GM19193 (cell line): ENCODE measurements at regions not wholly inside any gene's neighbourhood (a gene's known extent, or its start where the extent isn't known, plus 50 kb on each side); places are given as distances from the start of the nearest gene placed in this dataset.

Experiments used
- POLR2A ChIP-seq: IDR thresholded peaks from 4 replicates; pipeline ENCODE4 v1.6.1; 2011; ENCODE audit not compliant: insufficient read depth, insufficient read length; ENCODE audit errors: extremely low read depth

DNA sequence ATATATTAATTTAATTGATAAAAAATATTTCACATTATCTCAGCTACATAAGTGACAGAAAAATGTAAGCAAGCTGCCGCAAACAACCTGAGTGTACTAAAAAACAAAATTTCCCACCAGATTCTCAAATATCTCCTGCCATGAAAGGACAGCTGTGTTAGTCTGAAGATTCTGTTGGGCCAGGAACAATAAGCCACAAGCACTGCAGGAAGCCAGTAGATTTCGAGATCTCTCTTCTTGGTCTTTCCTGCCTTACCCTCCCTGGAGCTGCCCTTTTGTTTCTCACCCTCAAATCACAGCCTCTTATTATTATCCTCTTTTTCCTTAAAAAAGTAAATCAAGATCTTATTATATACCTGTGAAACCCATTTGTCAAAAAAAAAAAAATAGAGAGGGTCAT is 165.6 kb downstream of the EFNB2 start:
- TF ChIP-seq POLR2A: no peak

DNA sequence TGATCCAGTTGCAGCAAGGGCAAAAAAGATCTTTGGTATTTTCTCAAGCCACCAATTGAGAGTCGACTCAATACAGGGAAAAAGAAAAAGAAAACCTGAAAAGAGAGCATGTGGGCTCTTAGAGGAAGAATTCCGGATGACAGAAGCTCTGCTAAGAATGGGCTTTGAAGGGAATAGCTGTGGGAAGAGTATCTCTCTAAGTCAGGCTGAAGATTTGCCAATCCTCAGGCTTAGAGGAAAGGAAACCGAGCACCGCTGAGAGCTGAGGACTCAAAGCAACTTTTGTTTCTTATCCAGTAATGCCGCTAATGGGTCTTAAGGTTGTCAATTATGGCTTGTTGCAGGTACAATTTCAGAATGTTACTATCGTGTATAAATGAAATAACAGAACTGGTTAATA is 166.4 kb downstream of the EFNB2 start:
- no peak for TF ChIP-seq POLR2A

DNA sequence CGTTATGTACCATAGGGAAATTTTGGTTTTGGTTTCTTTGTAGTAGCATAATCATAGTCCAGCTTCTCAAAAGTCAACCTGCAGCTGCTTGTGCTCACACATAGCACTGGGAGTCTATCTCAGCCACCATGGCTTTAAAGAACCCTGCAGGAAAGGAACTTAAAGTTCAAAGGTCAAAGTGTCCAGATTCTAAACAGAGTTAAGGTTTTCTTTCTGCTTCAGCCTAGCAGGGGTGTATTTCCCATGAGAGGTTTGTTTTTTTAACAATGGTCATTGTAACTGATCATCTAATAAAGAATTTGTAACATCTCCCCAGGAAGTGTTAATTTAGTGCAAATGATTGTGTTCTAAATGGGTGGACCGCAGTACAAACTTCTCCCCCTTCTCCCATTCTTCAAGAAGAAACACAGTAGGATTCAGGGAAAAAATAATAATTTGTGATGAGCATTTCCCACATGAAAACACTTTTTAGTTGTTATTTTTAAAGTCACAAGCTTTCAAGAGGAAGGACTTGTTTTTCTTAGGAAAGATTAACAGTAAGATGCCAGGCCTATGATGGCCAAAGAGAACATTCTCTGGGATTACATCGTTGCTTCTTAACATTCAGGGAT is 168.0 kb downstream of the EFNB2 start:
- TF ChIP-seq POLR2A: no peak

DNA sequence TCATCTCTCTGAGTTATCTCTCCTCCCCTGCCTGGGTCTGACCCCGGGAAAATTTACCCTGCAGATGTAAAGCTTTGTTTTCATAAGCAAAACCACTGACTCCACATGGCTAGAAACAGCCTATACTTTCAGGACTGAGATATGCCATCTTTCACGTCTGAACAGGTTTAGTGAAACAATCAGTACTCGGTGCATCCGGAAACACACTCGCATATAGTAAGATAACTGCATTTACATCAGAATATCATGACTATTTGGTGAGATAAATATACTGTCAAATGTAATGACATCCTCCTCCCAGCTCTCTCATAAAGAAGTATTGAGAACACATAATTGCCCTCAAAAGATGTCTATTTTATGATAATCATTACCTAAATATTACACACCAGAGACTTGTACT is 172.8 kb downstream of the EFNB2 start:
- no peak for TF ChIP-seq POLR2A

DNA sequence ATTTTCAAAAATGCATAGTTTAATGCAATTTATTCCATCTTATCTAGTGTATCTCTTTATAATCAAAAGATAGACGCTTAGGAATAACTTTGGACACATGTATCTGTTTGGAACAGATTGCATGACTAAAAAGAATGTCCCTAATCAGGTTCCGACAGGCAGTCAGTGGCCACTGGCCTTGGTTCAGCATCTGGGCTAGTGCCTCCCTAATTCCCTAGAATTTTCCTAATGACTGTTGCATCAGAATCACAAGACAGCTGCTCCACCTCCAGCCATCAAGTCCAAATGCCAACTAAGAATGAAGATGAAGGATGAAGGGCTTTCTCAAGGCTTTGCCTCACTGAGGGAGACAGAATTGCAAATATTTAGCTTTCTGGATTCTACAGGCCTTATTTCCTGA is 173.8 kb downstream of the EFNB2 start:
- no peak for TF ChIP-seq POLR2A

DNA sequence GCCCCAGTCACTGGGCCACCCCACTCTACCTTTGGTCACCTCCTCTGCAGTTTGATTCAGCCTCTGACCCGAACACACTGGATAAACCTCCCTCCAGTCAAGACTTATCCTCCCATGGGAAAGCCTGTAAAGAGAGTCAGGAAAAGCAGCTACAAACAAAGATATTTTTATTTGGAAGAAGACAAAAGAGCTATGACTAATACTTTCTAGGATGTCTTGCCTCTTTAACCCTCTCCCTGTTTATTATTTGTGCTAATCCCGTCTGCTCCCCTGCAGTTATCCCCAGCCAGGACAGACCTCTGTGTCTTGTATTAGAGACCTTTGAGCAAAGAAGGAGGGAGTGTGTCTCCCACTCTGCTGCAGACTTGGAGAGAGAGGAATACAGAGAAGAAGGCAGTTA is 178.3 kb downstream of the EFNB2 start:
- no peak for TF ChIP-seq POLR2A

DNA sequence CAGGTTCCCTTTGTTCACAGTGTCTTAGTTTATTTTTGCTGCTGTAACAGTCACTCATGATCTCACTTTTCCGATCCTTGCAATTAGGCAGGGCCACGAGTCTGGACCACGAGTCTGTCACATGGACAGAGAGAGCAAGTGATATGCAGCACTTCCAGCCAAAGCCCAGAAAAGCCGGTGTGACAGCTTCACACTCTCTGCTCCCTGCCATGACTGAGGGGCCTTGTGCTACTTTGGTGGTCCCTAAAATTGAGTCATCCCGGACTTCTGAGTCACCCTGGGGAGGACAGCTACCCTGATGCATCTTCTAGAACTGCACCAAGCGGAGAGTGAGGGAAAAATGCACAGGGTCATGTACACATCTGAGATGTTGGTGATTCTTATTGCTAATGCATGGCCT is 179.6 kb downstream of the EFNB2 start:
- no peak for TF ChIP-seq POLR2A

DNA sequence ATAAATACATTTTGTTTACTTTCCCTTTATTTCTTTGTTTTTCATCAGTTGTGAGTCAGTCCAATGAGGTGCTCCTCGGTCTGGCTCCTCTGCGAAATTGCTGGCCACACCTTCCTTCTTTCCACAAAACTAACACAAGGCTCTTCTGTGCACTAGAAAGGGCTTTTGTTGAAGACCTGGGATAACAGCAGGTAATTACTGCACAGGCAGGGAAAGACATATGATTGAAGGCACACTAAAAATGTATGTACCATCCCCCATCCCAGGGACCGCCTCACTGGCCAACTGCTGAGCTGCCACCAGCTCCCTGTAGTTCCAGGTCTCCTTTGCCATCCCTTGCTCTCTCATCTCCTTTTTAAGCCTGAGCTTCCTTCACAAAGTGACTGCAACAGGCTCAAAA is 180.5 kb downstream of the EFNB2 start:
- no peak for TF ChIP-seq POLR2A

DNA sequence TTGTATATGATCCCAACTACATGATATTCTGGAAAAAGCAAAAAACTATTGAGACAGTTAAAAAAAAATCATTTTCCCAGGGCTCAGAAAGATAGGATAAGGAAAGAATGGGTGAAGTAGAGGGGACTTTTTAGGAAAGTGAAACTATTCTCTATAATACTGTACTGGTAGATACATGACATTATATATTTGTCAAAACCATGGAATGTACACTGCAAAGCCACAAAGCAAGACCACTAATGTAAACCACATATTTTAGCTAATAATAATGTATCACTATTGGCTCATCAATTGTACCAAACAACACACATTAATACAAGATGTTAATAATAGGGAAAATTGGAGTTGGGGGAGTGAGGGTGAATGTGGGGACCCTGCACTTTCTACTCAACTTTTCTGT is 182.6 kb downstream of the EFNB2 start:
- no peak for TF ChIP-seq POLR2A

DNA sequence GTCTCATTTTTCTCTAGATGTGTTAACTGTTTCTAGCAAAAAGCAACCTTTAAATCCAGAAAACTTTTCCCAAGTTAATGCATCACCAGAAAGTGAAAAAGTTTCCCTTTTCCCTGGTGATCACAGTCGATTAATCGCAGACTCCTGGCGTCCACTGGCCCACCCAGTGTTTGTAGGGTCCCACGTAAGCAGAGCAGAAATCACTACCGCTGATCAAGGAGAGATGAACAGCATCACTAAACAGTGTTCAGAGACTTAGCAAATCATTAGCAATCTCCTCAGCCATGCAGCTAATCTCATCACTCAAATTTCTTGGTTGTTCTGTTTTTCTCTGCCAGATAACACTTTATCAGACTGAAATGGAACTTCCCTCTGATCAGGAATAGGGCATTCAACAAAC is 184.2 kb downstream of the EFNB2 start:
- no peak for TF ChIP-seq POLR2A

DNA sequence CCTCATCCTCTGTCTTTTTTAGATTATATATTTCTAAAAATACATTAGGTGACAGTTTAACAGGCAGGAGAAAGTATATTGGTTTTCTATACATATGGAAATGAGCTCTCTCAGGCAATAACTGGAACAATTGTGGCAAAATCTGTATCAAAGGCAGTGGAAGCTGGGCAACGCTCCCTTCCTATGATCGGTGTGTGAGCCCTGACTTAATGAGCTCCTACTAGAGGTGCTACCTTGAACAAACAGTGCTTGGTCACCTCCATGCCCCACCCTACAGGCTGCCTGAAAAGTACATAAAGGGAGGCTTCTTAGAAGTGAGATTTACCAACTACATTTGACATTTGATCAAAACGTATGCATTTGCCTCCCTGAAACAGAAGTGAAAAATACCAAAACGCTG is 185.3 kb downstream of the EFNB2 start:
- TF ChIP-seq POLR2A: no peak

DNA sequence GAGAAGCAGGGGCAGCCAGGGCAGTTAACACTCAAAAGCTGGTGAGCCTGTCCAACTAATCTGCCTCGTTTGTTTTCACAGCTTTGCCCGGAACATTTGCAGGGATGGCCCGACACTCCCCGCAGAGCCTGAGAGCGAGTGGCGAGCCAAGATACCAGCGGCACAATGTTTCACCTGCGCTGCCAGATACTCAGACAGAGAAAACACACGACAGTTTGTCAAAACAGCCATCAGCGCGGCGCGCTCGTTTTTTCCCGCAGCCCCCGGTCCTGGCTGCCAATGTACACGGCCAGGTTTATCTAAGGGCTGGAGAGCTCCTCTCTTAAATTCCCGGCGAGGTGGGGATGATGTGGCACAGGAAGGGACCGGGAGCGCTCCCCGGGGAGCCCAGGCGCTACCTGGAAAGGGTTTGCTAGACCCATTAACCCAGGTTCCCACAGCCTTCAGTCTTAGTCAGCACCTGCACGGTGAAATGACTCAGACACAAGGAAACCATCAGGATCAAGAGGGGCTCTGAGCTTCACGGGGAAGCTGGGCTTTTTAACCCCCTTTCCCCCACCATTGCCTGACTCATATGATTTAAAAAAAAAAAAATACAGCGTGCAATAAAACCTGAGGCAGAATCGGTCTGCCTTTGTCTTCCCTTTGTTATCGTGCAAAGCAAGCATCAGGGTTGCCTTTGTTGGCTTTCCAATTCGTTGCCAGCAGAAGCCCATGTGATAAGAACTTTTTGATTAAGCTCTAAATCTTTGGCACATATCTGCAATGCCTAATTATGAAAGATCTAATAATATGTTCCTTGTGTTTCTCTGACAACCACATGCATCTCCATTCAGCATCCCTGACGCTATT is 186.2 kb downstream of the EFNB2 start:
- no peak for TF ChIP-seq POLR2A

DNA sequence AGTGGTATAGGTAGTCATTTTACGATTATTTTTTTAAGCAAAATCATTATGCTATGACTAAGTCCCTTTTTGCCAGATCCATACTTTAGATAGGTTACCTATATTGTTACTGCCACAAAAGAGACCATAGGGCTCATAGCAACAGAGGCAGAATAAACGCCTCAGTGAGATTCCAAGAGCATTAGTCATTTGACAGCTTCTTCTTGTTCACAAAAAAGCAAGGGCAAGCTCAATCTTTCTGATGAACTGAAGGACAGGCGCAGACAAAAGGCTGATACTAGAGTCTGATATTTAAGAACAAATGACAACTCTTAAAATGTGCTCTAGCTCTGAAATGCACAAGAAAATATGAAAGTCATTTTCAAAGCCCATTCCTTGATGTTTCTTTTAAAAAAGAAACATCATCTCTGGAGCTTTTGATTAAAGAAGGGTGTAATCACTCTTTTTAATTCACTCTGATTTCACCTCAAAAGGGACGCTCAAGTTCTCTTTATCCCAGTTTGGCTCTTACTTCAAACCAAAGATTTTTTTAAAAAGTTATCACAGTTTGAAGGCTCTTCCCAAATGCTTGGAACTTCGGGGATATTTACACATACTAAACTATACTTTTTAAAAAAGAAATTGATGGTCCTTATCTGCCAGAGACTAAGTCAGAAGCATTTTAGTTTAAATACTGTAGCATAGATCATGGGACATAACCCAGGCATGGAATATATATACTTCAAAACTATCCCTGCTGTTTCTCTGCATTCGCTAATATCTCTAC is 187.2 kb downstream of the EFNB2 start:
- no peak for TF ChIP-seq POLR2A

DNA sequence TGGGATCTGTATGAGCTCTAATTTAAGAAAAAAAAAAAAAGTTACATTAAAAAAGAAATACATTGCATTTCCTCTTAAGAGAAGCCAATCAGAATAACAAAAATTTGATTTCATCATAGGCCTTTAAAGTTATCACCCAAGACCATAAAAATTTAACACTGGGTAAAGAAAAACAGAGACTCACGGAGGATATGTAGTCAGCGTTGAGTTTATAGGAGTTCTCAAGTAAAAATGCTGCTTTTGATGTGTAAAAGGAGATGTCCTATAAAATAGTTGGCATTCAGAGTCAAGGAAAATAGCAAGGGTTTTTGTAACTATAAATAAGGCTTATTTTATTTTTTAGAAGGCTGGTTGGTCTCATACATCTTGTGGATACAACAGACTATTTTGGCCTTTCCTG is 191.1 kb downstream of the EFNB2 start:
- no peak for TF ChIP-seq POLR2A

DNA sequence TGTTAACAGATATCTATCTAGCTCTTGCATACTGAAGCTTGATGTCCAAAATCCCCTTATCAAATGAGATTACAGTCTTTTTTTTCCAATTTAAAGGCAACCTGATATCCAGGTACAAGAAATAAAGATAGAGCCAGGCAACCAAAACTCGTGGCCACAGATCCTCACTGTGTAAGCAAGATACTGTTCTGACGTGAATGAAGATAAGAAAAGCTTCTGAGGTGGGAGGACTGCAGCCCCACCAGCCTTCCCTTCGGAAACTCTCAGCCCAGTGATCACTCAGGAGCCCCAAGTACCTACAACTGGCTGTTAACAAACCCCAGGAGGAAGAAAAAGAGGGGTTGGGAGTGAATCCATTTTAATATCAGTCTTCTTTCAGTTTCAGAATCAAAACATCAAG is 191.6 kb downstream of the EFNB2 start:
- TF ChIP-seq POLR2A: no peak

DNA sequence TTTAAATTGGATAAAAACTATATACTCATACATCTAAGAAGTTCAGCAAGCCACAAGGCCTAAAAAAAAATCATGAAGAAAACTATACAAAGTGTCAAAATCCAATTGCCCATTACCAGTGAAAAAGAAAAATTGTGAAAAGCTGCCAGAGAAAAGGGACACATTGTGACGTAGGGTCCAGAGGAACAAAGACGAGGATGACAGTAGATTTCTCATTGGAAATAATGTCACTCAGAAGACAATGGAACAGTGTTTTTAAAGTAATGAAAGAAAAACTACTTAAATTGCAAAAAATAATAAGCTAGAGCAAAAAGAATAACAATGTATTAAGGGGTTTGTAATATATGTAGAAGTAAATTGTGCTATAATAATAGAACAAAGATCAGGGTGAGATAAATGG is 195.2 kb downstream of the EFNB2 start:
- TF ChIP-seq POLR2A: no peak
